Skin epidermis (tissue), 12 donors: ENCODE measurements at regions not wholly inside any gene's neighbourhood (a gene's known extent, or its start where the extent isn't known, plus 50 kb on each side); places are given as distances from the start of the nearest gene placed in this dataset.

Source experiments
- H3K27ac ChIP-seq, 21 experiments: fragments of 200-600 bp; sonication (generic) in 11 of 21; one replicate each; pipeline ENCODE4 v1.5.0; 2020; ENCODE audit warnings: mild to moderate bottlenecking in 3 of 21, inconsistent platforms in 2 of 21, moderate library complexity in 2 of 21
- H3K4me3 ChIP-seq, 7 experiments: fragments of 200-600 bp; sonication (generic) in 2 of 7; one replicate each; pipeline ENCODE4 v1.5.0; 2020; ENCODE audit warnings: inconsistent platforms in 2 of 7, mild to moderate bottlenecking in 2 of 7, moderate library complexity in 1 of 7

- no peak overlapping the region for H3K4me3 ChIP-seq
- H3K27ac ChIP-seq: no peak overlapping the region
Measured at GRCh38 chr12:87305481-87305880, 723.7 kb downstream of the C12orf50 start.

DNA sequence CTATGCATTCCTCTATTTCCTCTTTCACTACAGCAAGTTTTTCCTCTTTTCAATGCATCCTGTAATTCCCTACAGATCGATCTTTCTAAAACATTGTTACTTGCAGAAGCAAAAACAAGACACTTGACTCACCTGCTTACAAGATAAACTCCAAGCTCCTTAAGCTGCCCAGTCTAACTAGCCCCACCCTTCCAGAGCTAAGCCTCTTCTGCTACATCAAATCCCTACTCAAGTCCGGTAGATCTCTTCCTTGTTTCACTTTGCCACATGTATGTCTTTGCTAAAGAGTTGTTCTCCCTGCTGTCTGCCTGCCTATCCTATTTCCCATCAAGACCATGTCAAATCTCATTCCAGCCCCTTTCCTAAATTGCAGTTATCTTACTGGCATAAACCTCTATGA is 724.8 kb downstream of the C12orf50 start:
- Histone ChIP-seq H3K4me3 (no peak overlapping the region), H3K27ac (no peak overlapping the region)

DNA sequence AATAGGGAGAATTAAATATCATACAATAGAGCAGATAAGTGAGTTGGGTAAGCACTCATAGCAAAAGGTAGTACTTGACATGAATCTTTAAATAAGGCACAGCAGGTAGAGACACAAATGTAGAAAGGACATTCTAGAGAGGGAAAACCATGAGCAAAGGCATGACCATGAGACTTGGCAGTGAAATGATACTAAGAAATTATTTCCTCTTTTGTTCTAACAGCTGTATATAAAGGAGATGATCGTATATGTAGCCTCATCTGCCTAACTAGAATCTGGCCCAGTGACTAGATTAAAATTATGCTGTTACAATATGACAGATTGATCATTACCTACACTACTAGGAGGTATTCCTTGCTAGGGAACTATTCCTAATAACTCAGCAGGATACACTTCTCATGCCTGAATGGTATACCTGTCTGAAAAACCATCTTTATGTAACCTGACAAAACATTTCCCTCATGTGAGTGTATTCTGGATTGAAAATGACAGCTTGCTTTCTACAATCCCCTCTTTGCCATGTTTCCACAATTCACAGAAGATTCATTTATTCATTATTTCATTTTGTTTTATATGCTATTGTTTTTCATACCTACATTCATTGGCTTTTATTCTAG is 725.7 kb downstream of the C12orf50 start:
- Histone ChIP-seq H3K27ac (no peak overlapping the region), H3K4me3 (no peak overlapping the region)

DNA sequence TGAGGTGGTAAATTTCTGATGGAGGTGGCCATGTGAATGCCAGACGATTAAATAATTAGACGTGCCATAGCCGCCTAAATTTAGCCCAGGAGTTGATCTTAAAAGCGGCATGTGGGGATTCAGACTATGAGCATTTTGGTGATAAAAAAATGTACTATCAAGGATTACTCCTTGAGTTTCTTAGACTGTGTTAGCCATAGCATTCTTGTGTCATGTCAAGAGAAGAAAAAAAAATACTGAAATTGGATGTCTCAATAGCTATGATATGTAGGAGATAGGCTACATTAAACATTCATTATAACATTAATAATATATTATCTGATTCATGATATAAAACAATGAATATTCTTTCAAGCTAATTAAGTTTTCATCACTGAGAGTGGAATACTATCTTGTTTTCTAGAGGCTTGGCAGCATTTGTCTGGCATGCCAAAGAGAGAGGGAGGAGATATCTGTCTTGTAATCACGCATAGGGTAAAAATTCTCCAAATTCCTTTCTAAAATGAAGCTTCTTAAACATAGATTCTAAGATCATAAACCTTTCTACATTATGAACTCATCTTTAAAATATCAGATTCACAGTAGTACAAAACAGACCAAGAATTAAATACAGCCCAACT is 727.0 kb downstream of the C12orf50 start:
- Histone ChIP-seq H3K4me3 (no peak overlapping the region), H3K27ac (no peak overlapping the region)

DNA sequence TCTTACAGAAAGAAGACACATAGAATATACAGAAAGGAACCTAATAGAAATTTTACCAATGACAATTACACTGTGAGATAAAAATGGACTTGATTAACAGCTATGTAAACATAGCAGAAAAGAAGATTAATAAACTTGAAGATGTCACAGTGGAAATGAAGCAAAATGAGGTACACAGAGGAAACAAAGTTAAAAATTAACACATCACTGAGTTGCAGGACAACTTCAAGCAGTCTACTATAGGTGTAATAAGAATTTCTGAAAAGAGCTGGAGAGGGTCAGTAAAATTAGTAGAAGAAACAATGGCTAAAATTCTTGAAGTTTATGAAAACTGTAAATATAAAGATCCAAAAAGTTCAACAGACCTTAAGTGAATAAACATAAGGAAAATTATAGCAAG is 738.7 kb downstream of the C12orf50 start:
- H3K27ac ChIP-seq: no peak overlapping the region
- H3K4me3 ChIP-seq: no peak overlapping the region

DNA sequence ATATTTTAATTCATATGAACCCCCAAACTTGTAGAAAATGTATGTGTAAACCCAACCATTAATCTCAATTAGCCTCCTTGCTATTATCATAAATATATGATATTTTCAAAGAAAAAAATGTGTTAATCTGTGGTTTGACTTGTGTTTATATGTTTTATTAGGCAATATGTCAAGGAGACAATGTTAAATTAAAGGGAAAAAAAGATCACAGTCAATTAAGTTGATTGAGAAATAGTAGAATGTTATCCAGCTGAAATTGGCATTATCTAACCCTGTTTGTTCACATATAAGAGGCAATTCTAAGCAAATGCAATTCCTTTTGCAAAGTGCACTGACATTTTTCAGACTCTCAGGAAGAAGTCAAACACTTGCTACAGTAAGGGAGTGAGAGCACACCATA is 745.3 kb downstream of the C12orf50 start:
- Histone ChIP-seq H3K27ac (no peak overlapping the region), H3K4me3 (no peak overlapping the region)

- no peak overlapping the region for H3K27ac ChIP-seq
- no peak overlapping the region for H3K4me3 ChIP-seq
Measured at GRCh38 chr12:87283111-87283510, 746.1 kb downstream of the C12orf50 start.

GRCh38 chr12:87280893-87281292 is 748.3 kb downstream of the C12orf50 start:
- Histone ChIP-seq H3K27ac (no peak overlapping the region), H3K4me3 (no peak overlapping the region)

GRCh38 chr12:87280356-87280755 is 748.8 kb downstream of the C12orf50 start:
- no peak overlapping the region for H3K4me3 ChIP-seq

DNA sequence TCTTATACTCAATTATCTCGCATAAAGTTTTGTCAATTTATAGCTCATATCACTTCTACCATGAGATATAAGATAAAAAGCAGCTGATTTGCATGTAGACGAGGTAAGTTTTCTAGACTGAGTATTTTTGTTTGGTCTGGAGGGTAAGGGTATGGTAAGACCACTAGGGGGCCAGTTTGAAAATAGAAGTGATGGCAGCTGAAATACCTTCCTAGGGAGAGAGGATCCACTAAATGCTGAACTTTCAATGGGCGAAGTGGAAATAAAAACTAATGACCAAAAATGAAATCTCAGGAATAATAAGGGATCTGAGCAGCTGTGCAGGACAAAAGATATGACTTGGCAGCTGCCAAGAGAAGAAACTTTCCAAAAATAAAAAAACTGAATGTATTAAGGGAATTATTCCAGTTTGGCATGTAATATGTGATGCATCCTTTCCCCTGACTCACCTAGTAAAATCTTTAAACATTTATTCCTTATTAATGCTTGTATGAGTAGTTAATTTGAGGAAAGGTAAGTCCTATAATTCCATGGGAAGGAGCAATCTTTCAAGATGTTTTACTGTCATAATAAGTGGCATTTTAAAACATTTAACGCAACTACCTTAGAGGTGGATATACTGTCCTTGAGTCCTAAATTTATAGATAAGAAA is 754.5 kb downstream of the C12orf50 start:
- H3K27ac ChIP-seq: no peak overlapping the region
- no peak overlapping the region for H3K4me3 ChIP-seq

More at GRCh38 chr12:87280356-87280755, 748.8 kb downstream of the C12orf50 start:
- H3K27ac ChIP-seq: no peak overlapping the region

- Histone ChIP-seq H3K4me3 (no peak overlapping the region), H3K27ac (no peak overlapping the region)
Measured at GRCh38 chr12:87272851-87273250, 756.4 kb downstream of the C12orf50 start.

DNA sequence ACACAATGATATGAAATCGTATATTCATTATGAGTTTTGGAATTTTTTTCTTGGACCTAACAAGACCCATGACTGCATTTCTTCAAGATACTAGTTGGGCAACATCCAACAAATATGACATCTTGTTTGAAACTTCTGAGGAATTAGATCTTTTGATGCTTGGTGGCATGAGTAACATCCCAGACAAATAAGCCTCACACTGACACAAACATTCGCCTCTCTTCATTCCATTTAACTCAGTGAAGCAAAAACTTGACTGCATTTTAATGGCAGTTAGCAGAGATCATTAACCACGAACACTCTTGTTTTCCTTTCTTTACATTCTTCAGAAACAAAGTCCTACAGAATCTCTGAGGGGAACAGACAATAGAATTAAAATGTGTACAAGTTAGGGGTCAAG is 758.3 kb downstream of the C12orf50 start:
- no peak overlapping the region for H3K27ac ChIP-seq
- H3K4me3 ChIP-seq: no peak overlapping the region

DNA sequence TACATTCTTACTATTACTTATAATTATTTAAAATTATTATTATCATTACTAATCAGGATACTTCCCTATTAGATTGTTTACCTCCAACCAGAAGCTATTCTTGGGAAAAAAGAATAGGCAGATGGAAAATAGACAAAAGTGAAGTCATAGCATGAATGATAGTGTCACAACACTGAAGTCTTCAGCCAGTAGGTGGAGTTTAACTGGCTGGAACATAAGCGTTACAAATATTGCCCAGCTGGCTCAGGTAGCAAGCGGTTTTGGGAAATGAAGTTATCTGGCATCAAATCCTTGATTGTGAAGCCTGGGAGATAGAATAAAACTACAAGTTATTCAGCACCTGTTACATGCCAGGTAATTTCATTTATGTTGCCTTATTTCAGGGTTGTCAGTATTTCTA is 762.9 kb downstream of the C12orf50 start:
- Histone ChIP-seq H3K27ac (no peak overlapping the region), H3K4me3 (no peak overlapping the region)

DNA sequence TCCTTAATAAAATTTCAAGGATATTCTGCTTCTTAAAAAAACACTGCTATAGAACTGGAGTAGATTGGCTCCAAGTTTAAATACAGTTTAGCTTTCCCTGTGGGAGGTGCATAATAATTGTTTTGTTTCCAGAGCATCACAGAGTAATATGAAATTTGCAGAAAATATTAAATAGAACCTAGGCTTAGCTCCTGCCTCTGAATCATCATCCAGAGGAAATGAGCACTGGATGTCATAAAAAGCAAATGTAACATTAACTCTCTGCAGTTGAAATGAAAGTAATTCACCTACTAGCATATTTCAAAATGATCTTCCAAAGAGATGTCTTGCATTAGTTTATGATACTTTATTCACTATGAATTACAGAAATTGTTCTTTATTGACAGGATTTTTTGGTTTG is 769.8 kb downstream of the C12orf50 start:
- H3K27ac ChIP-seq: no peak overlapping the region
- no peak overlapping the region for H3K4me3 ChIP-seq

DNA sequence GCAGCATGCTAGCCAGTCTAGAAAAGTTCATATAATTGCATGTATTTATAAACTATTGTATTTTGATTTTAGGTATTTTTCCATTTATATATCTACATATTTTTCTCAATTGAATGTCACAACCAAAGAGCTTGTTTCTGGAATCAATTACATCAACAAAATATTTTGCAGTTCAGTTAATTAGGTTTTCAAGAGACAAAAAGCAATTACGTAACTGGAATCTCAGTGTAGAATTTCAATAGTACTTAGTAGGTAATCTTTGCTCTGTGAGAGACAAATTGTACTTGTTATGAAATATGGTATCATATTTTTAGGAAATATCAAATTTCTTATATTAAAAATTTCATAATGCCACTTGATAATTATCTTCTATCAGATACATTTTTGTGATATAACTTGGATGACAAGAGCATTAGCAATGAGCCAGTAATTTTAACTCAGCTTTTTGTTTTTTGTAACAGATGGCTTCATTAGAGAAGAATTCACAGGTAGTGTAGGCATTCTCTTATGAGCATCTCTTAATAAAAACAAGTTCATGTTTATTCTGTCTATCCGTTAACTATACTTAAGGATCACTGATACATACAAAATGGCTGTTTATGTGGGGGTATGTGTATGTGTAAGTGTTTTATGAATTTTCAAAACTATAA is 774.7 kb downstream of the C12orf50 start:
- no peak overlapping the region for H3K27ac ChIP-seq
- no peak overlapping the region for H3K4me3 ChIP-seq

DNA sequence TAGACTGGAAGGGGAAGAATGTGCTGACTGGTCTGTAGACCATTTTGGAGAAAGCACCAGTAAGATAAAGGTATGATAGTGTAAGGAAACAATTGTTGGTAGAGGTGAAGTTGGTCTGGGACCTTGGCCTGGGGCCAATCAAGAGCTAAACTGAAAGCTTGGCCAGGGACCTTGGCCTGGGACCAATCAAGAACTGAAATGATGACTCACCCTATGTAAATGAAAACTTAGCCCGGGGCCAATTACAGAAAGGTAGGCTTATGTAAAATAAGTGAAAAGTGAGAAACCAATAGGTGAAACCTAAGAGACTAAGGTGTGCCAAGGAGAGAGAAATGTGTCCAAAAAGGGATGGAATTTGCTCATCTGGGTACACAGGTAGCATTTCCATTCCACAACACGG is 776.0 kb downstream of the C12orf50 start:
- no peak overlapping the region for H3K27ac ChIP-seq
- no peak overlapping the region for H3K4me3 ChIP-seq

- H3K27ac ChIP-seq: no peak overlapping the region
- no peak overlapping the region for H3K4me3 ChIP-seq
Measured at GRCh38 chr12:87246726-87247125, 782.5 kb downstream of the C12orf50 start.

- Histone ChIP-seq H3K4me3 (no peak overlapping the region), H3K27ac (no peak overlapping the region)
Measured at GRCh38 chr12:87238466-87238865, 790.7 kb downstream of the C12orf50 start.

DNA sequence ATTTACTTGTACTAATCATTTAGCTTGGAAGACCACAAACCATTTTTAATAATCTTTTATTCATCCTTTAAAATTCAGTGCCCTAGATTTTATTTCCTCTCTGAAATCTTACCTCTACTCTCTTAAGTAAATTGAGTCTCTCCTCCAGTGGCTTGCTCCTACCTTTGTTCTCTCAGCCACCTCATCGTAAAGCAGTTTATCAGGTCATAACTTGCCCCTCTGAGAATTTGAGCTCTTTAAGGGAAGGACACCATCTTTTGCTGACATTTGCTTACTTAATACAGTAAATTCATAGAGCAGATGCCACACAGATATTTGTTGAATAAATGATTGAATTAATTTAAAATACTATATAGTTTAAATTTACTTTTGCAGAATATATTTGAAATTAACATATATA is 794.3 kb downstream of the C12orf50 start:
- H3K4me3 ChIP-seq: no peak overlapping the region
- H3K27ac ChIP-seq: no peak overlapping the region

DNA sequence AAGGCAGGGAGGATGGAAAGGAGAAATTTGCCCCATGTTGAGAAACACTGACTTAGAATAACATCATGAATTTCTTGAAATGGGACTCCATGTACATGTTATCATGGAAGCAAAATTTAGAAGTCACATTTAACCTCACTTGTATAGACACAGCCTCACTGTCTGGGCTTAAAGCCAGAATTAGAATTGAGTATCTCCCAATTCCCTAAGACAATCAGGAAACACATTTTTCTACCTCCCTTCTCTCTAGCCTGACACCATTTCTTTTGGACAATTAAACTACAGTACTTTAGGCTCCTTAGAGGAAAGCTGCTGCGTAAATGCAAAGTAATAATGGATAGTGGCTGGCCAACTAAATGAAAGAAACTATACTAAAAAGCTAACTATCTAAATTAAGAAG is 795.5 kb downstream of the C12orf50 start:
- no peak overlapping the region for H3K27ac ChIP-seq
- H3K4me3 ChIP-seq: no peak overlapping the region

GRCh38 chr12:87231818-87232217 is 797.4 kb downstream of the C12orf50 start:
- Histone ChIP-seq H3K4me3 (no peak overlapping the region), H3K27ac (no peak overlapping the region)
